K562 (cell line): ENCODE measurements at regions not wholly inside any gene's neighbourhood (a gene's known extent, or its start where the extent isn't known, plus 50 kb on each side); places are given as distances from the start of the nearest gene placed in this dataset.

Experiments
- ATAC-seq: fragments of 200-7000 bp; cut with Tn5 transposase; 3 replicates; pipeline ENCODE4 v1.9.1; 2020; ENCODE audit warnings: moderate library complexity
- BruUV-seq: library from RNA; stranded (reverse); fragments of 400-500 nt; replicated peaks from 2 replicates; lab custom pipeline; 2021; lab: Mats Ljungman, UMichigan
- CTCF ChIA-PET: fragments of 300-600 bp; formaldehyde crosslinking; extraction: SDS; loops from one replicate; lab custom pipeline; 2021; ENCODE audit warnings: low intra/inter-chr PET ratio; lab: Yijun Ruan, JAX
- POLR2A ChIA-PET: fragments of 300-600, 350-650 bp; sonication (Branson Sonifier 250); formaldehyde crosslinking; extraction: SDS; loops from one replicate; lab custom pipeline; 2021; ENCODE audit warnings: antibody characterized with exemption, inconsistent platforms; lab: Yijun Ruan, JAX
- DNase-seq, 4 experiments: peaks; one replicate each; pipeline versions ENCODE4 v3.0.0 to v3.0.0-alpha.2; 2011 to 2018; ENCODE audit warnings: low spot score in 3 of 4, mixed read lengths in 3 of 4; ENCODE audit errors: extremely low read depth in 1 of 4
- FAIRE-seq: peaks from 2 replicates; lab custom pipeline; 2011; peaks lifted over from hg19 to GRCh38; lab: Jason Lieb, UNC
- H2AFZ ChIP-seq: 2 replicates; pipeline ENCODE4 v1.6.0; 2011; ENCODE audit warnings: low read depth, low read length, control low read depth, inconsistent platforms
- H3K27ac ChIP-seq: fragments of 200-600 bp; 3 replicates; pipeline ENCODE4 v1.8.0; 2011; ENCODE audit warnings: low read depth, mild to moderate bottlenecking, control low read depth, inconsistent platforms, low read length, moderate library complexity, mixed read lengths; ENCODE audit errors: extremely low read depth
- H3K27me3 ChIP-seq, 2 experiments: fragments of 300-600 bp in 1 of 2; 2 replicates in 1 of 2; 3 replicates in 1 of 2; pipeline versions ENCODE4 v1.6.0 to v1.8.0; 2011; ENCODE audit warnings: inconsistent platforms in 2 of 2, low read length in 2 of 2, mild to moderate bottlenecking in 1 of 2, mixed read lengths in 1 of 2, moderate library complexity in 1 of 2; ENCODE audit not compliant: control insufficient read depth in 2 of 2, insufficient read depth in 2 of 2
- H3K36me3 ChIP-seq: fragments of 300-600 bp; 3 replicates; pipeline ENCODE4 v1.8.0; 2011; ENCODE audit warnings: mild to moderate bottlenecking, low read length, inconsistent platforms; ENCODE audit not compliant: control insufficient read depth, insufficient read depth
- H3K4me1 ChIP-seq, 2 experiments: fragments of 200-600 bp in 1 of 2; replicated peaks in 1 of 2; 2 replicates in 1 of 2; 3 replicates in 1 of 2; pipeline versions ENCODE4 v1.5.1 to v1.8.0; 2011; ENCODE audit warnings: inconsistent platforms in 2 of 2, low read length in 2 of 2, mild to moderate bottlenecking in 1 of 2, mixed read lengths in 1 of 2, moderate library complexity in 1 of 2; ENCODE audit not compliant: control insufficient read depth in 2 of 2, insufficient read depth in 2 of 2
- H3K4me2 ChIP-seq: 2 replicates; pipeline ENCODE4 v1.6.1; 2011; ENCODE audit warnings: low read length, control low read depth, inconsistent platforms, mixed read lengths; ENCODE audit not compliant: insufficient read depth
- H3K4me3 ChIP-seq: fragments of 200-600 bp; sonication (generic), shearing (Covaris generic); 2 replicates; pipeline ENCODE4 v1.5.1; 2016; ENCODE audit warnings: control low read depth, inconsistent platforms
- H3K79me2 ChIP-seq: fragments of 200-600 bp; 3 replicates; pipeline ENCODE4 v1.8.0; 2011; ENCODE audit warnings: low read length, inconsistent platforms; ENCODE audit not compliant: control insufficient read depth, insufficient read depth
- H3K9ac ChIP-seq, 2 experiments: 2 replicates each; pipeline versions ENCODE4 v1.6.0 to v1.6.1; 2011; ENCODE audit warnings: low read depth in 2 of 2, low read length in 2 of 2, control low read depth in 1 of 2, inconsistent platforms in 1 of 2, mild to moderate bottlenecking in 1 of 2, mixed read lengths in 1 of 2; ENCODE audit not compliant: insufficient read depth in 1 of 2
- H3K9me1 ChIP-seq: one replicate; pipeline ENCODE4 v1.6.0; 2011; ENCODE audit warnings: inconsistent platforms, mild to moderate bottlenecking, low read length, moderate library complexity; ENCODE audit not compliant: control insufficient read depth, insufficient read depth
- H3K9me3 ChIP-seq: replicated peaks from 2 replicates; pipeline ENCODE4 v1.5.1; 2011; ENCODE audit warnings: low read depth, low read length, inconsistent platforms; ENCODE audit not compliant: control insufficient read depth, insufficient read depth
- H4K20me1 ChIP-seq: replicated peaks from 2 replicates; pipeline ENCODE4 v1.6.1; 2011; ENCODE audit warnings: low read length, inconsistent platforms, mixed read lengths; ENCODE audit not compliant: control insufficient read depth, insufficient read depth
- ARNT ChIP-seq, 2 experiments: fragments of 450-650 bp; IDR thresholded peaks; 2 replicates each; pipeline ENCODE4 v1.6.1; 2016; ENCODE audit warnings: mild to moderate bottlenecking in 1 of 2
- PREB ChIP-seq: sonication (generic); formaldehyde crosslinking; IDR thresholded peaks from 2 replicates; pipeline ENCODE4 v1.8.1; 2023; ENCODE audit warnings: mild to moderate bottlenecking, missing genetic modification reagents
- RFX7 ChIP-seq: fragments of 250-450 bp; sonication (Bioruptor Pico); IDR thresholded peaks from 2 replicates; pipeline ENCODE4 v1.5.1; 2021; ENCODE audit warnings: mild to moderate bottlenecking
- SIN3A ChIP-seq, 2 experiments: fragments of 150-350 bp in 1 of 2; IDR thresholded peaks; 2 replicates each; pipeline ENCODE4 v1.6.1; 2011 to 2016; ENCODE audit warnings: borderline replicate concordance in 2 of 2, low read depth in 2 of 2, low read length in 2 of 2, mild to moderate bottlenecking in 2 of 2, moderate library complexity in 2 of 2; ENCODE audit not compliant: control insufficient read depth in 1 of 2
- SNIP1 ChIP-seq: fragments of 450-650 bp; IDR thresholded peaks from 2 replicates; pipeline ENCODE4 v1.7.1; 2017; ENCODE audit warnings: low read depth, mild to moderate bottlenecking
- ZKSCAN3 ChIP-seq: fragments of 250-450 bp; sonication (Bioruptor Pico); IDR thresholded peaks from 2 replicates; pipeline ENCODE4 v1.4.0; 2020
- ZNF764 ChIP-seq: fragments of 250-450 bp; sonication (Bioruptor Pico); IDR thresholded peaks from 2 replicates; pipeline ENCODE4 v1.4.0; 2020; ENCODE audit warnings: low read depth, mild to moderate bottlenecking, moderate library complexity
- WGBS: fragments of 100-300 bp; shearing (Covaris generic); methylation state at CpG from one replicate; pipeline ENCODE4 v1.1.6; 2016; ENCODE audit warnings: low coverage, mixed read lengths; ENCODE audit not compliant: insufficient coverage; ENCODE audit errors: missing lambda C conversion rate; 5-methylcytosine and 5-hydroxymethylcytosine counted together
- in situ Hi-C: fragments of 300-500 bp; cut with MboI; formaldehyde crosslinking; loops from 4 replicates; pipeline ENCODE4 v1.15.0; 2018; ENCODE audit warnings: inconsistent platforms, mixed read lengths
- intact Hi-C: fragments of 100-400 bp; cut with micrococcal nuclease; formaldehyde crosslinking; loops from 2 replicates; pipeline ENCODE4 v1.14.2; 2022

- H3K79me2 ChIP-seq, result no peaks in the 10 kb centered on the region
- no peak for FAIRE-seq
- ChIA-PET POLR2A (interaction anchor here (0.6 kb wide), 1 partner anchor 13 kb away, joined by 3 read pairs; no protein-coding TSS in a partner anchor), CTCF (no interaction called here)
- no peak overlapping the region for H3K4me2 ChIP-seq
- 0% methylated on average over 3 of the region's 3 CpGs for WGBS
- H3K27ac ChIP-seq, result no peak overlapping the region
- no peaks in the 10 kb centered on the region for H3K4me1 ChIP-seq
- H3K4me3 ChIP-seq, result no peak overlapping the region
- no TSS peak for BruUV-seq
- no peak for DNase-seq
- TF ChIP-seq RFX7 (CRISPR knock-in tag) (no peak), SIN3A (IDR thresholded peaks at IDR 0.05; ENCODE audit: borderline replicate concordance in 2 of 2, control insufficient read depth in 1 of 2, low read depth in 2 of 2, low read length in 2 of 2) (no peak), SNIP1 (no peak), PREB (CRISPR knock-in tag) (no peak), ZKSCAN3 (CRISPR knock-in tag) (no peak), ZNF764 (CRISPR knock-in tag) (no peak), ARNT (IDR thresholded peaks at IDR 0.05) (no peak)
- no peaks in the 10 kb centered on the region for H3K9me1 ChIP-seq
- in situ Hi-C loops, result no loop called here
- no peaks in the 10 kb centered on the region for H3K9me3 ChIP-seq
- no peak overlapping the region for H2AFZ ChIP-seq
- ATAC-seq, result no peak
- no peaks in the 10 kb centered on the region for H3K36me3 ChIP-seq
- no peaks in the 10 kb centered on the region for H3K27me3 ChIP-seq
- no peaks in the 10 kb centered on the region for H4K20me1 ChIP-seq
- H3K9ac ChIP-seq, result no peak overlapping the region
- intact Hi-C loops, result no loop called here
These were observed 102.9 kb upstream of the TNIP3 start for GRCh38 chr4:121266982-121267381.
